ENCODE measurements at regions not wholly inside any gene's neighbourhood (a gene's known extent, or its start where the extent isn't known, plus 50 kb on each side); places are given as distances from the start of the nearest gene placed in this dataset.
"Not testable (repeated sequence)": the region's sequence is repeated elsewhere in the genome, so short reads cannot be mapped to it uniquely, and the experiment has no call there.

DNA sequence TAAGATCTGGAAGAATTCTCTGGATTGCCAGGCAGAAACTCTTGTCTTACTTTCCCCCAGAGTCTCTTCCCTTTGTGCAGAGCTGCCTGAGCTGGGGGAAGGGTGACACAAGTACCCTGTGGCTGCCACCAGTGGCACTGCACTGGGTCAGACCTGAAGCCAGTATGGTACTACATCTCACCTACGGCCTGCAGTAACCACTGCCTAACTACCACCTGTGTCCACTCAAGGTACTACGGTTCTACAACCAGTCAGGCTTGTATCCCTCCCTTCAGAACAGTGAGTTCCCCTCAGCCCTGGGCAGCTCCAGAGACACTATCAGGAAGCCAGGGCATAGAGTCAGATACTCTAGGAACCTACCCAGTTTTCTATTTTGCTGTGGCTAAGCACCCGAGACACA, 212.0 kb upstream of the POU5F2 start:
- intact Hi-C loops (cut with micrococcal nuclease): no loop called here
- Histone ChIP-seq H3K4me3 (ENCODE audit: low read length) (no peak overlapping the region), H3K27me3 (ENCODE audit: control insufficient read depth, insufficient read depth, low read length) (no peaks in the 10 kb centered on the region), H3K4me1 (ENCODE audit: control insufficient read depth, insufficient read depth, low read length) (no peaks in the 10 kb centered on the region), H3K36me3 (ENCODE audit: control insufficient read depth, insufficient read depth, low read length) (peaks cover 2% of the 10 kb centered on the region), H3K27ac (ENCODE audit: low read length) (no peak overlapping the region), H3K9me3 (ENCODE audit: control insufficient read depth, insufficient read depth, low read length) (no peaks in the 10 kb centered on the region)
- Mint-ChIP-seq H3K4me1 (peaks cover 0 to 5% of the 10 kb centered on the region in 2 donors), H3K9me3 (no peaks in the 10 kb centered on the region), H3K27ac (no peak overlapping the region), H3K36me3 (no peaks in the 10 kb centered on the region), H3K27me3 (ENCODE audit: low read depth in 2 of 2) (no peaks in the 10 kb centered on the region), H3K4me3 (no peak overlapping the region)
- TF ChIP-seq, protein P1, sequence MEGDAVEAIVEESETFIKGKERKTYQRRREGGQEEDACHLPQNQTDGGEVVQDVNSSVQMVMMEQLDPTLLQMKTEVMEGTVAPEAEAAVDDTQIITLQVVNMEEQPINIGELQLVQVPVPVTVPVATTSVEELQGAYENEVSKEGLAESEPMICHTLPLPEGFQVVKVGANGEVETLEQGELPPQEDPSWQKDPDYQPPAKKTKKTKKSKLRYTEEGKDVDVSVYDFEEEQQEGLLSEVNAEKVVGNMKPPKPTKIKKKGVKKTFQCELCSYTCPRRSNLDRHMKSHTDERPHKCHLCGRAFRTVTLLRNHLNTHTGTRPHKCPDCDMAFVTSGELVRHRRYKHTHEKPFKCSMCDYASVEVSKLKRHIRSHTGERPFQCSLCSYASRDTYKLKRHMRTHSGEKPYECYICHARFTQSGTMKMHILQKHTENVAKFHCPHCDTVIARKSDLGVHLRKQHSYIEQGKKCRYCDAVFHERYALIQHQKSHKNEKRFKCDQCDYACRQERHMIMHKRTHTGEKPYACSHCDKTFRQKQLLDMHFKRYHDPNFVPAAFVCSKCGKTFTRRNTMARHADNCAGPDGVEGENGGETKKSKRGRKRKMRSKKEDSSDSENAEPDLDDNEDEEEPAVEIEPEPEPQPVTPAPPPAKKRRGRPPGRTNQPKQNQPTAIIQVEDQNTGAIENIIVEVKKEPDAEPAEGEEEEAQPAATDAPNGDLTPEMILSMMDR (IDR thresholded peaks at IDR 0.05): no peak
- ATAC-seq: peak in 1 of 3 donors; percentile 21
- WGBS (ENCODE audit: insufficient coverage): 99% methylated on average over 3 of the region's 3 CpGs
- no peak for DNase-seq

DNA sequence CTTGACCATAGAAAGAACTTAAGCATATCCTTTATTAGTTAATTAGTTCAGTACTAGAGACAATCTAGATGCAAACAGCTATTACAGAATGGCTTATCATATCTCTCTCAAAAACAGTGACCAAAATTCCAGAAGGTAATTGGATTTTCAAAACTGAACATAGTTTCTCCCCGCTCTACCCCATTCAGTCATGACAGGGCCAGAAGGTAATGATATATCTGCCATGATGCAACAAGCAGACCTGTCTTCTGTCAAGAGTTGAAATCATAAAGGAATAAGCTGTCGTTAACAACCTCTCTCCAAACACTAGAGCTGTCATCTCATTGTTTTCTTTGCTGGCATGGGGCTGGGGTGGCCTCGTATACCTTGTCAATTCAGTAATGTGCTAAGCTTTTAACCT, 200.5 kb upstream of the POU5F2 start:
- Mint-ChIP-seq H3K4me3 (no peak overlapping the region), H3K9me3 (no peaks in the 10 kb centered on the region), H3K27ac (no peak overlapping the region), H3K27me3 (ENCODE audit: low read depth in 2 of 2) (no peaks in the 10 kb centered on the region), H3K36me3 (no peaks in the 10 kb centered on the region), H3K4me1 (peaks cover 14 to 18% of the 10 kb centered on the region in 2 donors)
- Histone ChIP-seq H3K36me3 (ENCODE audit: control insufficient read depth, insufficient read depth, low read length) (no peaks in the 10 kb centered on the region), H3K4me3 (ENCODE audit: low read length) (no peak overlapping the region), H3K27ac (ENCODE audit: low read length) (no peak overlapping the region), H3K9me3 (ENCODE audit: control insufficient read depth, insufficient read depth, low read length) (no peaks in the 10 kb centered on the region), H3K27me3 (ENCODE audit: control insufficient read depth, insufficient read depth, low read length) (no peaks in the 10 kb centered on the region), H3K4me1 (ENCODE audit: control insufficient read depth, insufficient read depth, low read length) (no peaks in the 10 kb centered on the region)
- TF ChIP-seq, protein P1 (IDR thresholded peaks at IDR 0.05): no peak
- DNase-seq (no peak), ATAC-seq (no peak)
- 97% methylated on average over 3 of the region's 3 CpGs for WGBS (ENCODE audit: insufficient coverage)
- intact Hi-C loops (cut with micrococcal nuclease): no loop called here

DNA sequence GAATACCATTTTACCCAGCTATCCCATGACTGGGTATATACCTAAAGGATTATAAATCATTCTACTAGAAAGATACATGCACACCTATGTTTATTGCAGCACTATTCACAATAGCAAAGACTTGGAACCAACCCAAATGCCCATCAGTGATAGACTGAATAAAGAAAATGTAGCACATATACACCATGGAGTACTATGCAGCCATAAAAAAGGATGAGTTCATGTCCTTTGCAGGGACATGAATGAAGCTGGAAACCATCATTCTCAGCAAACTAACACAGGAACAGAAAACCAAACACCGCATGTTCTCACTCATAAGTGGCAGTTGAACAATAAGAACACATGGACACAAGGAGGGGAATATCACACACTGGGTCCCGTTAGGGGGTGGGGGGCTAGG, 191.9 kb upstream of the POU5F2 start:
- DNase-seq; H3K9me3 ChIP-seq (ENCODE audit: control insufficient read depth, insufficient read depth, low read length); H3K4me3 Mint-ChIP-seq; H3K27ac Mint-ChIP-seq; H3K4me1 Mint-ChIP-seq; H3K4me3 ChIP-seq (ENCODE audit: low read length); H3K36me3 ChIP-seq (ENCODE audit: control insufficient read depth, insufficient read depth, low read length); H3K36me3 Mint-ChIP-seq; H3K4me1 ChIP-seq (ENCODE audit: control insufficient read depth, insufficient read depth, low read length); H3K27ac ChIP-seq (ENCODE audit: low read length); H3K27me3 ChIP-seq (ENCODE audit: control insufficient read depth, insufficient read depth, low read length); H3K27me3 Mint-ChIP-seq (ENCODE audit: low read depth in 2 of 2); H3K9me3 Mint-ChIP-seq; intact Hi-C loops (cut with micrococcal nuclease); ATAC-seq: not testable (repeated sequence)
- WGBS (ENCODE audit: insufficient coverage): 100% methylated on average over 1 of the region's 2 CpGs

DNA sequence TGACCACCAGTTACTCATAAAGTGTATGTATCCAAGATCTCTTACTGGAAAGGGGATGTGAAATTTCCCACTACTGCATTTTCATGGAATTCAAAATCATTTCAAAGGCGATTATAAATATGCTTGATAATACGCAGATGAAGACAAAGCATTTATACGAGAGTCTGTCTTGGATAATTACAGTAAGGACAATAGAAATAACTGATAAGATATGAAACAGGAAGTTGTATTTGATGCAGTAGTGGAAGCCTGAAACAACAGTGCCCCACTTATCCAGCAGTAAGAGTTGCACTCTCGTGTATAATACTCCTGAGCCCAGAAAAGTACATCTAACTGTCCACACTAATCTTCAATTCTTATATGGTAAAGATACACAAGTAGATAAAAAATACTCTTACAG, 188.7 kb upstream of the POU5F2 start:
- Histone ChIP-seq H3K4me1 (ENCODE audit: control insufficient read depth, insufficient read depth, low read length) (no peaks in the 10 kb centered on the region), H3K36me3 (ENCODE audit: control insufficient read depth, insufficient read depth, low read length) (no peaks in the 10 kb centered on the region), H3K9me3 (ENCODE audit: control insufficient read depth, insufficient read depth, low read length) (no peaks in the 10 kb centered on the region), H3K4me3 (ENCODE audit: low read length) (no peak overlapping the region), H3K27ac (ENCODE audit: low read length) (no peak overlapping the region), H3K27me3 (ENCODE audit: control insufficient read depth, insufficient read depth, low read length) (no peaks in the 10 kb centered on the region)
- H3K27ac Mint-ChIP-seq: no peak overlapping the region
- H3K36me3 Mint-ChIP-seq: no peaks in the 10 kb centered on the region
- intact Hi-C loops (cut with micrococcal nuclease): no loop called here
- ATAC-seq: no peak
- TF ChIP-seq, protein P1 (IDR thresholded peaks at IDR 0.05): no peak
- WGBS (ENCODE audit: insufficient coverage): 90% methylated on average over 3 of the region's 4 CpGs
- H3K27me3 Mint-ChIP-seq (ENCODE audit: low read depth in 2 of 2): no peaks in the 10 kb centered on the region
- peaks cover 11 to 16% of the 10 kb centered on the region in 2 donors for H3K4me1 Mint-ChIP-seq
- no peak for DNase-seq
- H3K4me3 Mint-ChIP-seq: no peak overlapping the region
- H3K9me3 Mint-ChIP-seq: no peaks in the 10 kb centered on the region
